HUES64 (cell line): ENCODE measurements at regions not wholly inside any gene's neighbourhood (a gene's known extent, or its start where the extent isn't known, plus 50 kb on each side); places are given as distances from the start of the nearest gene placed in this dataset.

ENCODE experiments used
- H3K27ac ChIP-seq: 2 replicates; pipeline ENCODE4 v1.7.0; 2013; ENCODE audit warnings: low read depth, low read length, inconsistent platforms
- H3K27me3 ChIP-seq: 2 replicates; pipeline ENCODE4 v1.6.1; 2013; ENCODE audit warnings: mild to moderate bottlenecking, low read length; ENCODE audit not compliant: insufficient read depth
- H3K36me3 ChIP-seq: 2 replicates; pipeline ENCODE4 v1.6.1; 2013; ENCODE audit warnings: mild to moderate bottlenecking, low read length; ENCODE audit not compliant: insufficient read depth
- H3K4me1 ChIP-seq: 2 replicates; pipeline ENCODE4 v1.6.1; 2013; ENCODE audit warnings: mild to moderate bottlenecking, low read length, moderate library complexity; ENCODE audit not compliant: insufficient read depth
- H3K4me3 ChIP-seq: 2 replicates; pipeline ENCODE4 v1.5.1; 2013; ENCODE audit warnings: mild to moderate bottlenecking, low read length, moderate library complexity
- H3K9ac ChIP-seq: 2 replicates; pipeline ENCODE4 v1.6.1; 2013; ENCODE audit warnings: mild to moderate bottlenecking, low read depth, low read length
- H3K9me3 ChIP-seq: 2 replicates; pipeline ENCODE4 v1.6.1; 2013; ENCODE audit warnings: low read depth, low read length; ENCODE audit not compliant: insufficient read depth
- WGBS: fragments of 150-250, 120-280 bp; methylation state at CpG from one replicate; pipeline ENCODE4 v1.1.7; 2013; ENCODE audit warnings: missing lambda C conversion rate; 5-methylcytosine and 5-hydroxymethylcytosine counted together

DNA sequence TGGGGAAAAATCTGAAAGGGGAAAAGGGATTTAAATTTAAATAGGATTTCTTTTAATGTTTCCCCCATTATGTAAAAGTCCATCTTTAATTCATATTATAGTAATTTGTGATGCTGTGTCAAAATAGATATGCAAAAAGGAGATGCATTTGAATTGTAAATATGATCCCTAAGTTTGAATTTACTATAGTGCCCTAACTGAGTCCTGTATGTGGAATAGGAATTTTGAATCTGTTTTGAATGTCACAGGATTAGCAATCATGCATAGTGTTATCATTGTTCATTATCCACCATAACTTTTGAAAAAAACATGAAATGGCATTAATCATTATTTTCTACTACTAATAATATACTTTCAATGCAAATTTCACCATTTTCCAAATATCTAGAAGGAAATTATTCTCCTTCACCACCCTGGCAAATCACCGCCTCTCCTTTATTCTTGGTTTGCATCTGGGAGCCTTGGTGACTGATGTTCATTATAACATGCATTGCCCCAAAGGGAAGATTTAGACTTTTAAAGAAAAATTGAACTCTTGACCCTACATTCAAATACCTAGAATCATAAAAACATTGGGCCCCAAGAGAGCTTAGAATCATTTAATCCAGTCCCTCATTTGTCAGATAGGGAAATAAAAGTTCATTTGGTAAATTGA lies 341.5 kb upstream of the TMPO start:
- H3K4me1 ChIP-seq = no peaks in the 10 kb centered on the region
- WGBS = 100% methylated on average over 1 of the region's 1 CpG
- no peak overlapping the region for H3K27ac ChIP-seq
- no peaks in the 10 kb centered on the region for H3K9me3 ChIP-seq
- H3K4me3 ChIP-seq = no peak overlapping the region
- no peaks in the 10 kb centered on the region for H3K27me3 ChIP-seq
- H3K36me3 ChIP-seq = no peaks in the 10 kb centered on the region
- no peak overlapping the region for H3K9ac ChIP-seq

GRCh38 chr12:98174428-98174809 lies 341.0 kb upstream of the TMPO start:
- Histone ChIP-seq H3K27ac (no peak overlapping the region), H3K27me3 (no peaks in the 10 kb centered on the region), H3K4me1 (no peaks in the 10 kb centered on the region), H3K36me3 (no peaks in the 10 kb centered on the region), H3K4me3 (no peak overlapping the region), H3K9me3 (no peaks in the 10 kb centered on the region), H3K9ac (no peak overlapping the region)
- WGBS = 93% methylated on average over 5 of the region's 5 CpGs

DNA sequence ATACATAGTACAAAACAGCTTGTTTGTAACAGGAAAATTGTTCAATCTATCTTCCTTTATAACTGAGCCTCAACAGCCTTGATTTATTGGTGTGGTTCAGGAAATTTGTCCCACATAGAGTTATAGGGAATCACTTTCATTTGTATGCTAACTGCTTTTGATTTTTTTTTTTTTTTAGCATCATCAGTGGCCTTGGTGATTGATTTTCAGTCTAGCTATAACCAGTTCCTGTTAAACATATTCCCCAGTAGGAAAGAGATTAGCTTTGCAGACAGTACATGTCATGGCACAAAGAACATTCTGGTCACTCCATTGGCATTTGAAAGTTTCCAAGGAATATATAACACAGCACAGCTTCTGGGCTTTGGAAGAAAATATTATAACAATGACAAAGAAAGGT lies 337.3 kb upstream of the TMPO start:
- H3K4me1 ChIP-seq = peaks cover 3% of the 10 kb centered on the region; the same call in 1 of the 2 replicates
- H3K9me3 ChIP-seq = no peaks in the 10 kb centered on the region
- H3K36me3 ChIP-seq = no peaks in the 10 kb centered on the region
- H3K9ac ChIP-seq = no peak overlapping the region
- H3K27me3 ChIP-seq = no peaks in the 10 kb centered on the region
- H3K4me3 ChIP-seq = no peak overlapping the region
- H3K27ac ChIP-seq = no peak overlapping the region

DNA sequence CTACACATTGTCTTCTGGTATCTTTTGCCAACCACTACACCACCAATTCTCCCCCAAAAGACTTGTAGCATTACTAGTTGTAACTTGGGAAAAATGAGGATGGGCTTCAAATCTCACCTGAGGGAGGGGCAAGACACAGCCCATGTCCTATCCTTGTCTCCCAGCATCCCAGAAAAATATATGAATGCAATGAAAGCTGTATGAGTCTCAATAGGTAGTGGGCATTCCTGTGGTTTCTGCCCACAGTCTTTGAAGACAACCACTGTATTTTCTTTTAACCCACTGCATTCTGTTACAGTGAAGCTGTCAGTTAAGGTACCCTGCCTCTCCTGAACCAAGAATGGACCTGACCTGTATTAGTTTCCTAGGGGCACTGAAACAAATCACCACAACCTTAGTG lies 336.2 kb upstream of the TMPO start:
- Histone ChIP-seq H3K9me3 (no peaks in the 10 kb centered on the region), H3K27me3 (no peaks in the 10 kb centered on the region), H3K4me3 (no peak overlapping the region), H3K27ac (no peak overlapping the region), H3K9ac (no peak overlapping the region), H3K36me3 (no peaks in the 10 kb centered on the region), H3K4me1 (peaks cover 3% of the 10 kb centered on the region; the same call in 1 of the 2 replicates)

GRCh38 chr12:98180603-98181002 lies 334.8 kb upstream of the TMPO start:
- Histone ChIP-seq H3K4me3 (no peak overlapping the region), H3K27ac (no peak overlapping the region), H3K9me3 (no peaks in the 10 kb centered on the region), H3K4me1 (peaks cover 3% of the 10 kb centered on the region; the same call in 1 of the 2 replicates), H3K27me3 (no peaks in the 10 kb centered on the region), H3K36me3 (no peaks in the 10 kb centered on the region), H3K9ac (no peak overlapping the region)
- WGBS = 96% methylated on average over 13 of the region's 13 CpGs

DNA sequence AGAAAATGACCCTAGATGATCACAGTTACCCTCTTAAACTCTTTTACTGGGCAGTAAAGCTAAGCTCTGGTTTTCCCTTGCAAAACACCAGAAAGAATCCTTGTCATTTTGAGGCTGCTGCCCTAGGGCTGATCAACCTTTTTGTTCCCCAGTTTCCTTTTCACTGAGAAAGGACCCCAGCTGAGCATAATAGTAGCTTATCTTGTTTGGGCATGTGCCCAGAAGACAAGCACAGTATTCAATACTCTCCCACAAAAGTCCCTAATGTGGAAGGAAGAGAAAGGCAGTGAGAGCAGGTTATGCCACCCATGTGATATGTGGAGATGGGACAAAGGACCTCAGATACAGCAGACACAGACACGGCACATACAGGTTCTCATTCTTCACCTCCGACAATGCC lies 332.6 kb upstream of the TMPO start:
- WGBS = 75% methylated on average over 2 of the region's 2 CpGs
- Histone ChIP-seq H3K9me3 (no peaks in the 10 kb centered on the region), H3K27ac (no peak overlapping the region), H3K4me3 (no peak overlapping the region), H3K4me1 (peaks cover 3% of the 10 kb centered on the region; the same call in 1 of the 2 replicates), H3K36me3 (no peaks in the 10 kb centered on the region), H3K9ac (no peak overlapping the region), H3K27me3 (no peaks in the 10 kb centered on the region)

- H3K9me3 ChIP-seq = no peaks in the 10 kb centered on the region
- peaks cover 3% of the 10 kb centered on the region; the same call in 1 of the 2 replicates for H3K4me1 ChIP-seq
- no peaks in the 10 kb centered on the region for H3K36me3 ChIP-seq
- H3K27me3 ChIP-seq = no peaks in the 10 kb centered on the region
- no peak overlapping the region for H3K9ac ChIP-seq
- no peak overlapping the region for H3K4me3 ChIP-seq
- WGBS = 93% methylated on average over 3 of the region's 3 CpGs
- H3K27ac ChIP-seq = no peak overlapping the region
These were observed 329.8 kb upstream of the TMPO start for GRCh38 chr12:98185606-98186005.

DNA sequence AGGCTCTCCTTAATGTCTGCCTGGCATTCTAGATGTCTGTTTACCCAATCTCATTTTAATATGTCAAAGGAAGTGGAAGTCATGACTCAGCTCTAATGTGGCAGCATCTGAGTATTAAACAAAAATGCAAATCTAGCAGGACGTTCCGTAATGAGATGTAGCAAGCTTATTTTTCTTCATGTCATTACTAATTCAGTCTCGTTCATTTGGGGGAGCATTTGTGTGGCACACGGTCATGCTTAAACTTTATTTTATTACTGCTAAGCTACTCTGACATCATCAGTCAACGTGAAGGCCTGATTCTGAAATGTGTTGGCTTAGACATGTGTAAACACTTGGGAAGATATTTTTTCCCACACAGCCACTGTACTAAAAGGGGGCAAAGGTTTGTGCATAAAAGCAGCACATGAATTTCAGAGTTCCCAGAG lies 326.7 kb upstream of the TMPO start:
- H3K4me3 ChIP-seq = no peak overlapping the region
- H3K4me1 ChIP-seq = peaks cover 6% of the 10 kb centered on the region
- no peaks in the 10 kb centered on the region for H3K36me3 ChIP-seq
- H3K27me3 ChIP-seq = no peaks in the 10 kb centered on the region
- H3K27ac ChIP-seq = no peak overlapping the region
- whole genome bisulfite sequencing = 97% methylated on average over 5 of the region's 5 CpGs
- H3K9ac ChIP-seq = no peak overlapping the region
- H3K9me3 ChIP-seq = no peaks in the 10 kb centered on the region

DNA sequence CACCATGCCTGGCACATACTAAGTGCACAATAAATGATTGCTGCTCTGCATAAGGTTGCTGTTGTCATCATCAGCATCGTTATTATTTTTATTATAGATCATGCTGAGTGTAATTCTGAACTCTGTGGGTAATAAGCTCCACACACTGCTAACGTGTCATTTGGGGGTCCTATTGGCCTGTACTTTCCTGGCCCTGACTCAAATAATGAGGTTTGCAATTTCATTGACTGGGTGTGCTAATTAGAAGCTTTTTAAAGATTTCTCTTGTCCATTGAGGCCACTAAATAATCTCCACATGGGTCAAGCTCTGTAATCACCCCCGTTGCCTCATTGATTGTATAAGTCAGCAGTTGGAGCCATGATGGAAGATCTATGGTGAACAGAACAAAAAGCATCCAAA lies 320.8 kb upstream of the TMPO start:
- Histone ChIP-seq H3K27ac (no peak overlapping the region), H3K4me1 (peaks cover 19% of the 10 kb centered on the region), H3K9me3 (no peaks in the 10 kb centered on the region), H3K9ac (no peak overlapping the region), H3K27me3 (no peaks in the 10 kb centered on the region), H3K36me3 (no peaks in the 10 kb centered on the region), H3K4me3 (no peak overlapping the region)
- 95% methylated on average over 3 of the region's 3 CpGs for WGBS

- H3K4me3 ChIP-seq = no peak overlapping the region
- no peaks in the 10 kb centered on the region for H3K27me3 ChIP-seq
- H3K9ac ChIP-seq = no peak overlapping the region
- WGBS = 85% methylated on average over 4 of the region's 4 CpGs
- no peak overlapping the region for H3K27ac ChIP-seq
- H3K36me3 ChIP-seq = no peaks in the 10 kb centered on the region
- peaks cover 13% of the 10 kb centered on the region for H3K4me1 ChIP-seq
- no peaks in the 10 kb centered on the region for H3K9me3 ChIP-seq
These were observed 317.0 kb upstream of the TMPO start for GRCh38 chr12:98198261-98198982.

GRCh38 chr12:98208816-98209215 lies 306.6 kb upstream of the TMPO start:
- no peak overlapping the region for H3K4me3 ChIP-seq
- WGBS = 85% methylated on average over 7 of the region's 7 CpGs
- no peaks in the 10 kb centered on the region for H3K27me3 ChIP-seq
- H3K9ac ChIP-seq = no peak overlapping the region
- H3K4me1 ChIP-seq = peaks cover 10% of the 10 kb centered on the region
- H3K27ac ChIP-seq = no peak overlapping the region
- H3K9me3 ChIP-seq = no peaks in the 10 kb centered on the region
- H3K36me3 ChIP-seq = no peaks in the 10 kb centered on the region
